DMS153 treated with DMSO at 0.1 percent for 48 hours (cell line): ENCODE measurements at regions not wholly inside any gene's neighbourhood (a gene's known extent, or its start where the extent isn't known, plus 50 kb on each side); places are given as distances from the start of the nearest gene placed in this dataset.
"Not testable (repeated sequence)": the region's sequence is repeated elsewhere in the genome, so short reads cannot be mapped to it uniquely, and the experiment has no call there.

Experiments
- DNase-seq: peaks from one replicate; lab custom pipeline; 2025; ENCODE audit not compliant: unreplicated experiment; lab: John Stamatoyannopoulos, UW

- DNase-seq: no peak
These were observed 52.3 kb upstream of the FAT4 start for GRCh38 chr4:125262502-125262901.

DNA sequence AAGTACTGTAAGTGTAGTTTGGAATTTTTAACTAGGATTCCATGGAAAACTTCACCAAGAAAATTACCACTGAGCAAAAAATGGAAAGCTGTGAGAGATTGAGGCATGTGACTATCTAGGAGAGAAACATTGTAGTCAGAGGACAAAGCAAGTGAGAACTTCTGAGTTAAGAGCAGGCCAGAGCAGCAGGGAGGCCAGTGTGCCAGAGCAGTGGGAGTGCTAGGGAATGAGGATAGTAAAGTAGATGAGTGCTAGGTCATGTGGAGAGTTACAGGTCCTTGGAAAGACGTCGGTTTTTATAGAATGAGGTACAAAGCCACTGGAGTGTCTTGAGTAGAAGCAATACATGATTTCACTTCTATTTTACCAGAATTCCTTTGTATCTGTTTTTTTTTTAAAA, 52.7 kb upstream of the FAT4 start:
- DNase-seq: no peak

DNA sequence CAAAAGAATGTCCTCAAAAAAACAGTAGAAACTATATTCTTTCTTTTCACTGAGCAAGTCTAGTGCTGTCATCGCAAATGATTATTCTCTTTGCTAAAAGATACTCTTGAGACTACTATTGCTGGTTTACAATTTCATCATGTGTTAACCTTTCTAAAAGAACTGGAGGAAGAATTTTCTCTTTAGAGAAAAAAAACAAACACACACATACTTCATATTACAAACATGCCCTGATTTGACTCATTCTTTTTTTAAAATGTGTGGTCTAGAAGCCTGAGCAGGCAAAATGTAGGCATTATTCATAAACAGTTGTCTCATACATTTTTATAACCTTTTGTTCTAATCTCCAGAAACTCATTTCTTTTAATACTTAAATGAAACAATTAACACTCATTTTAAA, 60.6 kb upstream of the FAT4 start:
- DNase-seq: no peak

GRCh38 chr4:125244848-125245450, 69.8 kb upstream of the FAT4 start:
- DNase-seq: no peak

GRCh38 chr4:125243789-125244397, 70.9 kb upstream of the FAT4 start:
- no peak for DNase-seq

DNA sequence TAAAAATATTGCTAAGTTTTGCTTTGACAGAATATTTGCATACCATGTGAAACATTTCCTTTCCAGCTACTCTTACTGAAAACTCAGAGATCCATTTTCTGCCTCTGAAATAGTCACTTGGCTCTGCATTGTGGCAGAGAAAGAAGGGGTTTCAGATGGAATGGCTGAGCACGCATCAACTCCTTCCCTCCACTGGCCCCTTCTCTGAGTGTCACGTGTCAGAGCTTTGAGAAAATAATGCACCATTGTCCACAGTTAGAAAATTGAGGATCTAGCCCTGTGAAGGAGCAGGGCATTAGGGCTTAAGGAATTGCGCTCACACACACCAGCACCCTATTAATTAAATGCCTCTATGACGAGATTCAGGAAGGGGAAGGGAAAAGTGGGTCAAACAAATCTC, 78.8 kb upstream of the FAT4 start:
- DNase-seq: no peak

- no peak for DNase-seq
These were observed 83.1 kb upstream of the FAT4 start for GRCh38 chr4:125231661-125232060.

DNA sequence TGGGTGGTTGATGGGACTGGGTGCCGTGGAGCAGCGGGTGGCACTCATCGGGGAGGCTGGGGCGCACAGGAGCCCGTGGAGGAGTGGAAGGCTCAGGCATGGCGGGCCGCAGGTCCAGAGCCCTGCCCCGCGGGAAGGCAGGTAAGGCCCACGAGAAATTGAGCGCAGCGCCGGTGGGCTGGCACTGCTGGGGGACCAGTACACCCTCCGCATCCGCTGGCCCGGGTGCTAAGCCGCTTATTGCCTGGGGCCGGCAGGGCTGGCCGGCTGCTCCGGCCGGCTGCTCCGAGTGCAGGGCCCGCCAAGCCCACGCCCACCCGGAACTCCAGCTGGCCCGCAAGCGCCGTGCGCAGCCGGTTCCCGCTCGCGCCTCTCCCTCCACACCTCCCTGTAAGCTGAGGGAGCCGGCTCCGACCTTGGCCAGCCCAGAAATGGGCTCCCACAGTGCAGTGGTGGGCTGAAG, 85.1 kb upstream of the FAT4 start:
- DNase-seq: no peak

DNA sequence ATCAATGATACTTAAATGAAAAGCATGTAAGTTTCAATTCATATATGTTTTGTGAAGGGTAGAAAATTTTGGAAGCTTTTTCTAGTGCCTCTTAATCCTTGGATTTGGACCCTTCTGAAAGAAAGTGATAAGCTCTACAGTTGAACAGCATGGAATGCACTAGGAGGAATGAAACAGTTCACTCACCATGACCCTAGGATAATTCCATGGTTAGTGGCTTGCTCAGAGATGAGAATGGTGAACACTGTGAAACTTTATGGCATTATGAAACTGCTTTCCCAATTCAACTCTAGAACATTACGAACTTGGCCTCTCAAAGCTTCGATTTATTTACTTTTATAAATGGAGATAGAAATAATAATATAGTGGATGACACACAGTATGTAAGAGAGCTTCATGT, 88.9 kb upstream of the FAT4 start:
- no peak for DNase-seq

- no peak for DNase-seq
These were observed 114.2 kb upstream of the FAT4 start for GRCh38 chr4:125200556-125200955.

- no peak for DNase-seq
These were observed 115.8 kb upstream of the FAT4 start for GRCh38 chr4:125198916-125199315.

- not testable (repeated sequence) for DNase-seq
These were observed 122.8 kb upstream of the FAT4 start for GRCh38 chr4:125191874-125192459.

DNA sequence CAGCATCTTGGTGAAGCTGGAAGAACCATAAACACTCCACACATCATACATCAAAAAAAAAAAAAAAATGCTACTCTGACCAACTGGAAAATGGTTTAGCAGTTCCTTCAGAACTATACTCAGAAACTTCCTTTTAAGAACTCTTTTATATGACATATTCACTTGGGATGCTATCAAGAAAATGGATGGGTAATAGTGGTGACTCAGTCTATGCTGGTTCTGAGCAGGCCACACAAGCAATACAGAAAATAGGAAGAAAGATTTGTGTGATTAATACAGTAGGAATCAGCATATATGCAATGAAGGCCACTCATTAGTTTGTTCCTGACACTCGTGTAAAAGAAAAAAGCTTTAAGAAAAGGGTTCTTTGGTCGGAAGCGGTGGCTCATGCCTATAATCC, 123.5 kb upstream of the FAT4 start:
- no peak for DNase-seq

DNA sequence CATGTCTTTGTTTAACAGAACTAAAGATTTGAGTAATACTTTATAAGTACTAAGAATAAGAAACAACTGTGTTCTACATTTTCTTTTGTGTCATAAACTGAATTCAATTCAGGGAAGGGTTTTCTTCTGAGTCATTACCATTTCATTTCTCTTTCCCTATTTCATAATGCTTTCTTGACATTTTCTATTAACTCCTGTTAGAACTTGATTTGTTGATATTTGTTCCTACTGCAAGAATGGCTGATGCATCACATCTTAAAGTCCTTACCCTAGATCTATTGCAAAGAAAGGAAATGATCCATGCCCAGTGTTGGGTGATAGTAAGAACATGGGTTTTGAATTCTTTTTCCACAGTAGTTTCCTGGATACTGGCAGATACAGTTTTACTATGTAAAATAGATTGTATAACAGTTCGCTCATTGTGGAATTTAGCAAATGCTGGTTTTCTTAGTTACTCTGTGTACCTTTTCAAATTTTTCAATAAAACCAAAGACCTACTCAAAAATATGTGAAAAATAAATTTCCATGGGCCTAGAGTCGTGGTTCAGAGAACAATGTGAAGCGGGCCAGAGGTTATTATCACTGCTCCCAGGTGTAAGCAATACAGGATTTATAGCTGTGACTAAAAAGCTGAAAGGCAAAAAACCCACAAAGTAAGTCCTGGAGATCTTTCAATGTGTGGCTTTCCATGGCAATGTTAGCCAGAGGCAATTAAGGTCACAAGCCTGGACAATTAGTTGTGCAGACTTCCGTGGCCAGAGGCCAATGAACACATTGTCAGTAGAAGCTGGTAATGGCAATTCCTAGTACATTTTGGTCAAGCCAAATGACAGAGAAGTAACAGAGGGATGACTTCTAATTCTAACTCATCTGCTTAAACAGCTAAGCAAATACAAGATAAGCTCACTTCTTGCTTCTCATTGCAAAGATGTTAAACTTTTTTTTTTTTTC, 127.3 kb upstream of the FAT4 start:
- no peak for DNase-seq

GRCh38 chr4:125184116-125184515, 130.6 kb upstream of the FAT4 start:
- DNase-seq: no peak

- no peak for DNase-seq
These were observed 133.0 kb upstream of the FAT4 start for GRCh38 chr4:125181804-125182203.

- DNase-seq: no peak
These were observed 135.0 kb upstream of the FAT4 start for GRCh38 chr4:125179727-125180126.

- DNase-seq: no peak
These were observed 145.6 kb upstream of the FAT4 start for GRCh38 chr4:125169192-125169591.

GRCh38 chr4:125168531-125168930, 146.2 kb upstream of the FAT4 start:
- DNase-seq: no peak

- DNase-seq: not testable (repeated sequence)
These were observed 148.7 kb upstream of the FAT4 start for GRCh38 chr4:125166012-125166411.

DNA sequence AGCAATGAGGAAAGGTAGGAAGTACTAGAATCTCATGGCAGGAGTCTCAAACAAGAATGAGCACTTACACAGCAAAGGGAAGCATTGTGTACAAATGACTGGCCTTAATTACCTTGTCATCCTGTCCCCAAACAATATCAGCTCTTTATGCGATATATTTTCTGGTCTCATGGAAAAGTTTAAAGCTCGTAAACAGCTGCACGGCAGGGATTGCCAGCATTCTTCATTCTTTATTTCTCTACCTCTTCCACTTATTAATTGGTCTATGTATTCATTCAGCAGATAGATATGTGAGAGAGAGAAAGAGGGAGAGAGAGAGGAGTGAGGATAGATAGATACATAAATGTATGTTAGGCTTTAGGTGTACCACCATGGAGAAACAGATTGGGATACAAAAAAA, 155.8 kb upstream of the FAT4 start:
- DNase-seq: no peak

GRCh38 chr4:125155251-125155650, 159.5 kb upstream of the FAT4 start:
- DNase-seq: no peak
